SK-N-SH (cell line): ENCODE measurements at regions not wholly inside any gene's neighbourhood (a gene's known extent, or its start where the extent isn't known, plus 50 kb on each side); places are given as distances from the start of the nearest gene placed in this dataset.

Source experiments
- CTCF ChIA-PET: fragments of 300-600, 350-600 bp; formaldehyde crosslinking; extraction: SDS; loops from one replicate; lab custom pipeline; 2021; lab: Yijun Ruan, JAX
- POLR2A ChIA-PET: fragments of 350-600 bp; sonication (Branson Sonifier 250); formaldehyde crosslinking; extraction: SDS; loops from one replicate; lab custom pipeline; 2020; ENCODE audit warnings: antibody characterized with exemption, inconsistent platforms; lab: Yijun Ruan, JAX
- DNase-seq: peaks from one replicate; pipeline ENCODE4 v3.0.0; 2012
- H2AFZ ChIP-seq: fragments of 200-600 bp; sonication (generic); 2 replicates; pipeline ENCODE4 v1.8.1; 2016; ENCODE audit warnings: antibody characterized with exemption, mild to moderate bottlenecking, low read depth
- H3F3A ChIP-seq: fragments of 200-600 bp; sonication (generic); replicated peaks from 2 replicates; pipeline ENCODE3; 2016; ENCODE audit warnings: antibody characterized with exemption, mild to moderate bottlenecking; ENCODE audit not compliant: insufficient read depth
- H3K27ac ChIP-seq, 2 experiments: fragments of 200-500 bp in 1 of 2; fragments of 200-600 bp in 1 of 2; sonication (Bioruptor generic) in 1 of 2; sonication (generic), shearing (Covaris generic) in 1 of 2; 2 replicates each; pipeline versions ENCODE4 v1.5.1 to v1.6.1; 2014 to 2016; ENCODE audit warnings: low read depth in 2 of 2, inconsistent platforms in 1 of 2, low read length in 1 of 2, mild to moderate bottlenecking in 1 of 2, mixed read lengths in 1 of 2
- H3K27me3 ChIP-seq: fragments of 200-600 bp; sonication (generic), shearing (Covaris generic); 2 replicates; pipeline ENCODE4 v1.6.1; 2016; ENCODE audit warnings: mixed run types; ENCODE audit not compliant: insufficient read depth
- H3K36me3 ChIP-seq, 2 experiments: fragments of 200-500 bp in 1 of 2; fragments of 200-600 bp in 1 of 2; sonication (Bioruptor generic) in 1 of 2; sonication (generic) in 1 of 2; replicated peaks in 1 of 2; 2 replicates each; pipeline versions ENCODE3 to v1.5.1; 2014 to 2016; ENCODE audit warnings: low read length in 1 of 2, mild to moderate bottlenecking in 1 of 2; ENCODE audit not compliant: insufficient read depth in 2 of 2, control insufficient read depth in 1 of 2
- H3K4me1 ChIP-seq, 2 experiments: fragments of 200-500 bp in 1 of 2; fragments of 200-600 bp in 1 of 2; sonication (Bioruptor generic) in 1 of 2; sonication (generic), shearing (Covaris generic) in 1 of 2; 2 replicates each; pipeline versions ENCODE4 v1.5.1 to v1.6.1; 2014 to 2016; ENCODE audit warnings: low read depth in 1 of 2, low read length in 1 of 2, mixed run types in 1 of 2; ENCODE audit not compliant: insufficient read depth in 2 of 2, control insufficient read depth in 1 of 2
- H3K4me2 ChIP-seq: fragments of 200-600 bp; sonication (generic), shearing (Covaris generic); 2 replicates; pipeline ENCODE4 v1.6.1; 2017; ENCODE audit warnings: mixed run types
- H3K4me3 ChIP-seq, 2 experiments: fragments of 200-500 bp in 1 of 2; fragments of 200-600 bp in 1 of 2; sonication (Bioruptor generic) in 1 of 2; sonication (generic), shearing (Covaris generic) in 1 of 2; 2 replicates each; pipeline versions ENCODE4 v1.5.1 to v1.8.1; 2014 to 2016; ENCODE audit warnings: low read depth in 2 of 2, inconsistent platforms in 1 of 2, low read length in 1 of 2, mild to moderate bottlenecking in 1 of 2, mixed read lengths in 1 of 2, moderate library complexity in 1 of 2
- H3K79me2 ChIP-seq: fragments of 200-600 bp; sonication (generic); 2 replicates; pipeline ENCODE4 v1.8.1; 2017; ENCODE audit warnings: mild to moderate bottlenecking; ENCODE audit not compliant: insufficient read depth
- H3K9ac ChIP-seq: fragments of 200-600 bp; sonication (generic); 2 replicates; pipeline ENCODE4 v1.6.1; 2017; ENCODE audit warnings: mixed run types
- H3K9me2 ChIP-seq: fragments of 200-600 bp; sonication (generic); 2 replicates; pipeline ENCODE4 v1.6.1; 2017; ENCODE audit warnings: mixed run types
- H3K9me3 ChIP-seq: fragments of 200-600 bp; sonication (generic); 2 replicates; pipeline ENCODE4 v1.6.1; 2017; ENCODE audit warnings: mixed run types, mild to moderate bottlenecking, moderate library complexity
- H4K20me1 ChIP-seq: fragments of 200-600 bp; sonication (generic); 2 replicates; pipeline ENCODE4 v1.6.1; 2017; ENCODE audit warnings: mild to moderate bottlenecking, mixed run types; ENCODE audit not compliant: insufficient read depth
- CHD2 ChIP-seq: fragments of 150-350 bp; IDR thresholded peaks from 2 replicates; pipeline ENCODE4 v1.6.1; 2018; ENCODE audit warnings: low read length; ENCODE audit not compliant: partially characterized antibody
- CTCF ChIP-seq: fragments of 200-600 bp; sonication (generic); IDR thresholded peaks from 2 replicates; pipeline ENCODE4 v1.6.1; 2017; ENCODE audit warnings: antibody characterized with exemption, mild to moderate bottlenecking, moderate library complexity
- EP300 ChIP-seq, 2 experiments: IDR thresholded peaks; 2 replicates each; pipeline versions ENCODE4 v1.4.0 to v1.6.1; 2012; ENCODE audit warnings: borderline replicate concordance in 1 of 2, low read depth in 1 of 2, low read length in 1 of 2
- EZH2phosphoT487 ChIP-seq: fragments of 200-600 bp; sonication (generic); IDR thresholded peaks from 2 replicates; pipeline ENCODE4 v1.6.1; 2017; ENCODE audit warnings: low read depth, mixed run types, mild to moderate bottlenecking, antibody characterized with exemption, moderate library complexity, borderline replicate concordance
- FOXJ3 ChIP-seq: sonication (generic); formaldehyde crosslinking; IDR thresholded peaks from 2 replicates; pipeline ENCODE4 v1.5.1; 2020; ENCODE audit warnings: mild to moderate bottlenecking, missing genetic modification reagents
- GABPA ChIP-seq: IDR thresholded peaks from 2 replicates; pipeline ENCODE4 v1.4.0; 2012; ENCODE audit warnings: low read depth, mild to moderate bottlenecking
- IRF3 ChIP-seq: fragments of 150-350 bp; IDR thresholded peaks from 2 replicates; pipeline ENCODE4 v1.6.1; 2016; ENCODE audit warnings: mild to moderate bottlenecking, low read depth, low read length
- PBX3 ChIP-seq: IDR thresholded peaks from 2 replicates; pipeline ENCODE4; 2012
- POLR2AphosphoS5 ChIP-seq: IDR thresholded peaks from 2 replicates; pipeline ENCODE4 v1.6.1; 2012; ENCODE audit warnings: low read depth, low read length
- REST ChIP-seq: IDR thresholded peaks from 2 replicates; pipeline ENCODE4 v1.6.1; 2012; ENCODE audit warnings: mild to moderate bottlenecking, low read depth, low read length, moderate library complexity
- RFX5 ChIP-seq: IDR thresholded peaks from 2 replicates; pipeline ENCODE4 v1.6.1; 2012; ENCODE audit warnings: mild to moderate bottlenecking, improper control_type of control experiment, low read length
- RXRA ChIP-seq: IDR thresholded peaks from 2 replicates; pipeline ENCODE4 v1.4.0; 2012; ENCODE audit warnings: low read depth, mild to moderate bottlenecking, borderline replicate concordance
- SIN3A ChIP-seq: IDR thresholded peaks from 2 replicates; pipeline ENCODE4 v1.6.1; 2012; ENCODE audit warnings: low read depth, mild to moderate bottlenecking, low read length, moderate library complexity, borderline replicate concordance
- TAF1 ChIP-seq: IDR thresholded peaks from 2 replicates; pipeline ENCODE4 v1.6.1; 2012; ENCODE audit warnings: low read depth, mild to moderate bottlenecking, low read length, moderate library complexity, borderline replicate concordance
- TEAD4 ChIP-seq: IDR thresholded peaks from 2 replicates; pipeline ENCODE4 v1.4.0; 2012; ENCODE audit warnings: mild to moderate bottlenecking, borderline replicate concordance; ENCODE audit not compliant: insufficient read depth
- WGBS: methylation state at CpG from one replicate; pipeline ENCODE4 v1.1.6; 2017; ENCODE audit warnings: low lambda C conversion rate; 5-methylcytosine and 5-hydroxymethylcytosine counted together
- TF ChIP-seq, protein P1 (sequence below): IDR thresholded peaks from 2 replicates; pipeline ENCODE4 v1.4.0; 2012; ENCODE audit warnings: low read depth, borderline replicate concordance

- CTCF ChIA-PET: no interaction called here
- H3K79me2 ChIP-seq: no peaks in the 10 kb centered on the region
- POLR2A ChIA-PET: no interaction called here
- H3F3A ChIP-seq: no peaks in the 10 kb centered on the region
- no peak overlapping the region for H3K4me2 ChIP-seq
- H2AFZ ChIP-seq: no peak overlapping the region
- H3K27me3 ChIP-seq: no peaks in the 10 kb centered on the region
- H4K20me1 ChIP-seq: no peaks in the 10 kb centered on the region
- DNase-seq: no peak
- TF ChIP-seq GABPA (no peak), EP300 (IDR thresholded peaks at IDR 0.05; ENCODE audit: borderline replicate concordance in 1 of 2, low read depth in 1 of 2, low read length in 1 of 2) (no peak), TEAD4 (no peak), FOXJ3 (no peak), EZH2phosphoT487 (no peak), CTCF (no peak), RFX5 (no peak), RXRA (no peak), IRF3 (no peak), PBX3 (no peak), POLR2AphosphoS5 (no peak), CHD2 (no peak), SIN3A (no peak), REST (no peak), TAF1 (no peak)
- TF ChIP-seq, protein P1, sequence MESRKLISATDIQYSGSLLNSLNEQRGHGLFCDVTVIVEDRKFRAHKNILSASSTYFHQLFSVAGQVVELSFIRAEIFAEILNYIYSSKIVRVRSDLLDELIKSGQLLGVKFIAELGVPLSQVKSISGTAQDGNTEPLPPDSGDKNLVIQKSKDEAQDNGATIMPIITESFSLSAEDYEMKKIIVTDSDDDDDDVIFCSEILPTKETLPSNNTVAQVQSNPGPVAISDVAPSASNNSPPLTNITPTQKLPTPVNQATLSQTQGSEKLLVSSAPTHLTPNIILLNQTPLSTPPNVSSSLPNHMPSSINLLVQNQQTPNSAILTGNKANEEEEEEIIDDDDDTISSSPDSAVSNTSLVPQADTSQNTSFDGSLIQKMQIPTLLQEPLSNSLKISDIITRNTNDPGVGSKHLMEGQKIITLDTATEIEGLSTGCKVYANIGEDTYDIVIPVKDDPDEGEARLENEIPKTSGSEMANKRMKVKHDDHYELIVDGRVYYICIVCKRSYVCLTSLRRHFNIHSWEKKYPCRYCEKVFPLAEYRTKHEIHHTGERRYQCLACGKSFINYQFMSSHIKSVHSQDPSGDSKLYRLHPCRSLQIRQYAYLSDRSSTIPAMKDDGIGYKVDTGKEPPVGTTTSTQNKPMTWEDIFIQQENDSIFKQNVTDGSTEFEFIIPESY: no peak
- WGBS: 1% methylated on average over 3 of the region's 3 CpGs
- no peak overlapping the region for H3K9ac ChIP-seq
- no peak overlapping the region for H3K27ac ChIP-seq
- H3K4me1 ChIP-seq: no peaks in the 10 kb centered on the region
- H3K4me3 ChIP-seq: no peak overlapping the region
- no peaks in the 10 kb centered on the region for H3K9me3 ChIP-seq
- no peaks in the 10 kb centered on the region for H3K36me3 ChIP-seq
- H3K9me2 ChIP-seq: no peaks in the 10 kb centered on the region
Observed at GRCh38 chr5:19274578-19274977, 713.4 kb downstream of the CDH18 start.
